UCSD-AML1 (cell line): ENCODE measurements at regions not wholly inside any gene's neighbourhood (a gene's known extent, or its start where the extent isn't known, plus 50 kb on each side); places are given as distances from the start of the nearest gene placed in this dataset.

Experiments used
- DNase-seq: peaks from one replicate; lab custom pipeline; 2025; ENCODE audit not compliant: unreplicated experiment; lab: John Stamatoyannopoulos, UW

DNA sequence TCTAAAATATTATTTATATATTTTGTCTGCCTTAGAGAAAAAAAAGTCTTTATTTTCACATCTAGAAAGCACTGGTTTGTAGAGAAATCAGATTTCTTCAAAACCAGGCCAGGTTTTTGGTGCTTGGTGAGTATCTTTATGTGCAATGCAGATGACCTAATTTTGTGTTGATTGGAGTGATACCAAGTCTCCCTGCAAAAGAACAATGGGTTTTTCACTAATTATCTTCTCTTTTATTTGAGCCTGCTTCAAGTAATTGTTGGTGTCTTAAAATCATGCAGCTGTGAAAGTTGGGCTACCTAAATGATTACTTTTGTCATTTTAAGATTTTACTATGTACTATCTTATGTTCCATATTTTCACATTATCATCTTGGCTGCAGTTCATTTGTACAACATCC lies 874.7 kb downstream of the TFAP2A start:
- DNase-seq, result no peak

DNA sequence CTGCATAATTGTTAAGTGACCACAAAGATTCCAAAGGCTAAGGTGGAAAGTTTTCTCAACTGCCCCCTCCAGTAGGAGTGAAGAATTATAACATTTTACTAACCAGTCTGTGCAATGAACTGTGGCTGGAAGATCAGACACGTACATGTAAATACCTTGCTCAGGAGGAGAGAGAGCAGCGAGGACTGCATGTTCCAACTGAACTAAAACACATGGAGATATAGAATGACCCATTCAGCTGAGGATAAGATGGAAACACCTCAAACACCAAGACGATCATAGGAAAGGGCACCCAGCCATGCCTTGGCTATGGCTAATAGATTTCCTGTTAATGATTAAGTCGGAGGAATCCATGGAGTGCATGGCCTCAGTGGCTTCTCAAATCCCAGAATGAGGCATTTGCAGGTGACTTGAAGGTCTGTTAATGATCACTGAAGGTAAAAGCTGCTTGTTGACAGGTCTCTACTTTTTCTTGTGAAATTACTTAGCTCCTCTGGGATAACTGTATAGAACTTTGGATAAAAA lies 875.6 kb downstream of the TFAP2A start:
- no peak for DNase-seq

- DNase-seq, result no peak
These were observed 877.5 kb downstream of the TFAP2A start for GRCh38 chr6:9537381-9537780.

DNA sequence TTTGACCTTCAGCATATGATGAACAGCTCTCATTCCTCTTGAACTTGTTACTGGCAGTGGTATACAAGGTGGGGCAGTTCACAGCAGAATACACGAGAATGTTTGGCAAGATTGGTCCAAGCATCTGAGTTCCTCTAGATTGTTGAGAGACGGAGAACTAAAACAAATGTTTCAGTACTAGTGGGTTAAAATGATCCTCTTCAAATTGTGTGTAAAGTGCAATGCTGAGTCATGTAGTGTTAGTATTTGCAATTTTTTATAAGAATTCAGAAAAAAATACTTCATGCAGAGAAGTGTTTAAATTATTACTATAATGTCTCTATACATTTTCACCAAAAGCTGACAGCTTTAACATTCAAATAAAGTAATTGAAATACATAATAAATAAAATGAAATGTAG lies 879.8 kb downstream of the TFAP2A start:
- no peak for DNase-seq

GRCh38 chr6:9532621-9533557 lies 882.0 kb downstream of the TFAP2A start:
- DNase-seq, result no peak

DNA sequence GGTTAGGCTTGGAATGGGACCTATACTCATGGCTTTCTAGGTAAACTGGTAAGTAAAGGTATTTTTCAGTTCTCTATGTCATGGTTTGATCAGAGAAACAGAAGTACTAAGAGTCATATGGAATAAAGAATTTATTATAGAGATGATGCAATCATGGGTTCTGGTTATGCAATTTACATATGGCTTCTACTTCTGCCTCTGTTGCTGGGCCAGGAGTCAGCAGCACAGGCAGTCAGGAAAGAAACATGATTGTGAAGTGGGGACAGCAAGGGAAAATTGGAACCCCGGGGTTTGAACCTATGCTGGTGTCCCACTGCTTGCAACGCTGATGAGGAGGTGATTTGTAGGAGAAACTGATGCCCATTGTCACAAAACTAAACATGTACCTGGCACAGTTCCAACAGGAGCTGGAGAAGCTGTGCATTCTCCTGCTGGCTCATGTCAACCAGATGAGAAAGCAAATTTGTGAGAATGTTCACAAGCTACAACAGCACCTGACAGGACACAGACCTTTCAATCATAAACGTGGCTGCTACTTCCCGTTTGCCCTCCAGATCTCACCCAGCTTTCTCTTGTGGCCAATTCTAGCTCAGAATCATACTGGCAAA lies 887.1 kb downstream of the TFAP2A start:
- DNase-seq, result no peak

DNA sequence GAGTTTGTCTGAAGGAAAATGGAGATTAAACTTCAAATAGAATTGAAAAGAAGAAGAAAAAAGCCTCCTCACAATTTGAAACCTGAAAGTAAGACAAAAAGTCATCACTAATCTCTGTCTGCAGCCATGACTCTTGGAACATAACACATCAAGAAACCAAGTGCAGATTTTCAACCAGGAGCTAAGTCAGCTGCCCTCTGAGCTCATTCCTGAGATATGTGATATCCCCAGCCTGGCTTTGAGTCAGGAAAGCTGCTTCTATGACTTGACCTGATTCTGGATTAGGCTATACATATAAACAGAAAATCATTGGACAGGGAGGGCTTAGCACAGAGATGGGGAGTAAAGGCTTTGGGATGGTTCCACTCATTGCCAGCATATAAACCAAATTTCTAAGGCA lies 891.4 kb downstream of the TFAP2A start:
- no peak for DNase-seq

DNA sequence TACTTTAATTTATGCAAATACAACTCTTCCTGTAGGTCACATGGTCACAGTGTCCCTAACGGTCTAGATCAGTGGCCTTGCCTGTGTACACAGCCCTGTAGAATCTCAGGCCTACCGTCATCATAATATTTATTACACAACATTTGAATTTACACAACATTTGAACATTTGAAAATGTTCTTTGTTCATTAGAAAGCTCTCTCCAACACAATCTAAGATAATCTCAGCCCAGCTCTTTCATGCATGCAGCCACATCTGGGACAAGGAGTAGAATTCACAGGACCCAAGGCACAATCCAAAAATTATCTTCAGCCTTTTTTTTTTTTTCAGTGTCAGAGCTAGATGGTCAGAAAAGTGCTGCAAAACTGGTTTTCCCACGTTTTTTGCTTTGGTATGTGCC lies 892.8 kb downstream of the TFAP2A start:
- no peak for DNase-seq

GRCh38 chr6:9521152-9521530 lies 893.7 kb downstream of the TFAP2A start:
- DNase-seq, result no peak

DNA sequence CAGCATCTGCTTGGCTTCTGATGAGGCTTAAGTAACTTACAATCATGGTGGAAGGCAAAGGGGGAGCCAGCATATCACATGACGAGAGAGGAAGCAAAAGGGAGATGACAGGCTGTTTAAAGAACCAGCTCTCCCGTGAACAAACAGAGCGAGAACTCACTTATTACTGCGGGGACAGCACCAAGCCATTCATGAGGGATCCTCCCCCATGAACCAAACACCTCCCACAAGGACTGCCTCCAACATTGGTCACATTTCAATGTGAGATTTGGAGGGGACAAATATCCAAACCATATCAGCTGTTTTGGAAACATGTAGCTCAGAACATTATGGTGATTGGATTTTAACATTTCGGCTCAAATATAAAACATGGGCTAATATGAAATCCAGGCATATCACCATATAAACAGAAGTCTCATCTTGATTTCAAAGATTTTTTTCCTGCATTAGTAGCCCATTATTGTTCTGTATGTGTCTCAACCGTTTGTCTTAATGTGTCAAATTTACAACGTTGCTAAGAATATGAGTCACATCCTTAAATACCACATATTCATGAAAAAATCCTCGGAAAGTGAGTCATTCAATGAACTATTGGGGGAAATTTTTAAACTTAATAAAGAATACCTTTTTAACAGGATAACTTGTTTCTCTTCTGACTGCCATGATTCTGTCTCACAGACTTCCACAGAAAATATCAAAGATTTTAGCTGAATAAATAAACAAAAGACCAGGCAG lies 894.3 kb downstream of the TFAP2A start:
- no peak for DNase-seq

- no peak for DNase-seq
These were observed 896.4 kb downstream of the TFAP2A start for GRCh38 chr6:9518431-9518830.

DNA sequence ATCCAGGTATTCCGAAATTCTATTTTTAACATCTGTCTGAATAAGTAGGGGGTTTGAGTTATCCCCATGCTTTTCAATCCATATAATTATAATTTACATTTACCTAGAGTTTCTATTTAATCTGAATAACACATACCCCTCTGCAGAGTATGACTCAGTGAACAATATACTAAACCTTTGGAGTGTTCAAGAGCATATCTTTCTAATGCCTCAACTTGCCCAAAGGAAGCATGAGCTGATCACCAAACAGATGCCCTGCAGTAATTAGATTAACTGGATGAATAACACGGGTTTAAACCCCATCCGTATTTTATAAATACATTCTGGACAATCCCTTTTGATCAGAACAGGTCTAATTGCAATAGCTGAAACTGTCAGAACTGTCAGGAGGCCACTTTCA lies 897.1 kb downstream of the TFAP2A start:
- DNase-seq, result no peak

DNA sequence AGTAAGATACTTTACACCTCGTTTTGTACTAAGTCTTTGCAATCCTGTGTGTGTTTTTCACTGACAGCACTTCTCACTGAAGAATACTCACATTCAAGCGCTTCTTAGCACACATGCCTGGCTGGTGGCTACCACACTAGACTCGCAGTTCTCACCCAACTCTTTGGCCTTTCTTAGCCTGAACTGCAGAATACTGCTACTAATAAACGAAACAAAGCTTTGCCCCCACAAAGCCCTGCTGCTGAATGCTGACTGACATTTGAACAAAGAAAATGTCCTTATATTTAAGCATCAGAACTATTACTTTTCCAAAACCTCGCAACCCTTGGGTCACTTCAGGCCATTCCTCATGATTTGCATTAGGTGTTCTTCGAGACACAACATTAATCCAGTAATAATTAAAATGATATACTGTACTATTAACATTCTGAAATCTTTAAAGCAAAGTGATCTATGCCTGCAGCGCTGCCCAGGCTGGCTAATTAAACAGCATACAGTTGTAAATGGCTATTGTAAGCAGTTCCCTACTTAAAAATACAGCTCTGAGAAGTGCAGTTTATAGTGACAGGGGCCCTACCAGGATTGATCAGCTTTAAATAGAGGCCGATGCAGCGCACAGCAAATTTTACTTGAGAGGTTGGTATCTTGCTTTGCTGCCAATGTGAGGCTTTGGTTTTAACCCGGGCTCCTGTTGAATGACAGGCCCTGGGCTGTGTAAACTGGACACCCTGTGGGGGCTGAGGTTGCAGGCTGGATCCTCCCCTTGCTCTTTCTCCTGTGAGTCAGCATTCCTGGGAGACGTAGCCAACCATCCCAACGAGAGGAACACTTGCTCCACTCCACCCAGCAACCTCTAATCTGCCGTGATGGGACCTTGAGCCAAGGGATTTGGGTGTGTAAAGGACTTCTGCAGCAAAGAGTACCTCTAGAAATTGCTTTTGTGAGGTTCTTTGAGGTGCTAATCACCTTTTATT lies 899.0 kb downstream of the TFAP2A start:
- DNase-seq, result no peak

- no peak for DNase-seq
These were observed 900.7 kb downstream of the TFAP2A start for GRCh38 chr6:9514146-9514545.

- DNase-seq, result no peak
These were observed 903.7 kb downstream of the TFAP2A start for GRCh38 chr6:9511157-9511556.

GRCh38 chr6:9507136-9507895 lies 907.6 kb downstream of the TFAP2A start:
- DNase-seq, result no peak

GRCh38 chr6:9504191-9504590 lies 910.7 kb downstream of the TFAP2A start:
- no peak for DNase-seq

- DNase-seq, result no peak
These were observed 911.6 kb downstream of the TFAP2A start for GRCh38 chr6:9503111-9503761.

DNA sequence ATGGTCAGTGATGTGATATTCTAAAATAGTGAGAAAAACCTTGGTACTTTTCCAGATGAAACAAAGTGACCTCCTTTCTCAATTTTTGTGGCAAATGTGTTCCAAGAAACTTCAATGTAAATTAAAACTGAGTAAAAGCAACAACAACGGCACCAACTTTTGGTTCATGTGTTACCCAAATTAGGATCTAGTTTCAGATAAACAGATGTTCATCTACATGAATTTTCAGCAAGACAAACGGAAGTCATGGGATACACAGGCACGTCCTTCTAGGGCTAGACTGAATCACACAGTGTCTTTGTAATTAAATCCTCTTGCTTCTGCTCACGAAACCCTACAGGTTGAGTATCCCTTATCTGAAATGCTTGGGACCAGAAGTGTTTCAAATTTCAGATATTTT lies 915.2 kb downstream of the TFAP2A start:
- no peak for DNase-seq
